ENCODE measurements at regions not wholly inside any gene's neighbourhood (a gene's known extent, or its start where the extent isn't known, plus 50 kb on each side); places are given as distances from the start of the nearest gene placed in this dataset.

DNA sequence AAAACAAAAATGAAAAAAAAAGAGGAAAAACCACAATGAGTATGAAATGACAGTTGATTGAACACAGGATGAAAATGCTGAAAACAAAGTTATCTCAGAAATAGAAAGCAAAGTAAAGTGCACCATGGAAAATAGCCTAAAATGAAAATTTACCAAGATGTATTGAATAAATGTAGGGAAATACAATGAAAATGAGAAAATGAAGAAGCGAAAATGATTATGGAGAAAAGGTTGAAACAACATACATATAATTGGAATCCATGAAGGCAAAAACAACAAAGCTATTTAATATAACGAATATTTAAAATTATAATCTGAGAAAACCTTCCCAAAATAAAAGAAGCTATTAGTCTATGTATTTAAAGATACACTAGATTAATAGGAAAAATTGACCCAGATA, 147.4 kb downstream of the TMEM18 start:
- TF ChIP-seq, protein P1, sequence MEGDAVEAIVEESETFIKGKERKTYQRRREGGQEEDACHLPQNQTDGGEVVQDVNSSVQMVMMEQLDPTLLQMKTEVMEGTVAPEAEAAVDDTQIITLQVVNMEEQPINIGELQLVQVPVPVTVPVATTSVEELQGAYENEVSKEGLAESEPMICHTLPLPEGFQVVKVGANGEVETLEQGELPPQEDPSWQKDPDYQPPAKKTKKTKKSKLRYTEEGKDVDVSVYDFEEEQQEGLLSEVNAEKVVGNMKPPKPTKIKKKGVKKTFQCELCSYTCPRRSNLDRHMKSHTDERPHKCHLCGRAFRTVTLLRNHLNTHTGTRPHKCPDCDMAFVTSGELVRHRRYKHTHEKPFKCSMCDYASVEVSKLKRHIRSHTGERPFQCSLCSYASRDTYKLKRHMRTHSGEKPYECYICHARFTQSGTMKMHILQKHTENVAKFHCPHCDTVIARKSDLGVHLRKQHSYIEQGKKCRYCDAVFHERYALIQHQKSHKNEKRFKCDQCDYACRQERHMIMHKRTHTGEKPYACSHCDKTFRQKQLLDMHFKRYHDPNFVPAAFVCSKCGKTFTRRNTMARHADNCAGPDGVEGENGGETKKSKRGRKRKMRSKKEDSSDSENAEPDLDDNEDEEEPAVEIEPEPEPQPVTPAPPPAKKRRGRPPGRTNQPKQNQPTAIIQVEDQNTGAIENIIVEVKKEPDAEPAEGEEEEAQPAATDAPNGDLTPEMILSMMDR (IDR thresholded peaks at IDR 0.05; ENCODE audit: extremely low read depth in 1 of 2, insufficient read depth in 1 of 2, low read depth in 1 of 2, low read length in 2 of 2) = no peak
- TF ChIP-seq POLR2A (IDR thresholded peaks at IDR 0.05; ENCODE audit: low read depth, low read length) (no peak), EZH2 (IDR thresholded peaks at IDR 0.05; ENCODE audit: borderline replicate concordance, low read depth, low read length, severe bottlenecking) (no peak), POLR2AphosphoS5 (IDR thresholded peaks at IDR 0.05; ENCODE audit: insufficient read depth, low read depth, low read length) (no peak), JUN (IDR thresholded peaks at IDR 0.05; ENCODE audit: borderline replicate concordance, insufficient read depth, insufficient read length, low read depth) (no peak), GATA2 (IDR thresholded peaks at IDR 0.05; ENCODE audit: insufficient read depth, insufficient read length, low read depth, low read length) (no peak)

Data from endothelial cell of umbilical vein (primary cell).